ENCODE measurements at regions not wholly inside any gene's neighbourhood (a gene's known extent, or its start where the extent isn't known, plus 50 kb on each side); places are given as distances from the start of the nearest gene placed in this dataset.

- H3K4me1 ChIP-seq (ENCODE audit: control extremely low read depth in 1 of 4, control insufficient read depth in 4 of 4, insufficient read depth in 4 of 4, low read length in 3 of 4): peaks cover 0 to 16% (median 3%) of the 10 kb centered on the region in 4 experiments
- H3K36me3 ChIP-seq (ENCODE audit: control insufficient read depth in 4 of 4, insufficient read depth in 4 of 4, low read length in 3 of 4): no peaks in the 10 kb centered on the region
- H3K27me3 ChIP-seq (replicated peaks in 2 of 5; ENCODE audit: control insufficient read depth in 4 of 5, insufficient read depth in 5 of 5, low read length in 4 of 5): no peaks in the 10 kb centered on the region
- DNase-seq: no peak
- ChIA-PET POLR2A (no interaction called here), CTCF (no interaction called here)
- no peak overlapping the region for H3K27ac ChIP-seq (ENCODE audit: insufficient read depth in 1 of 2, low read depth in 1 of 2, low read length in 2 of 2, poor library complexity in 1 of 2, severe bottlenecking in 2 of 2)
- 81% methylated on average over 3 of the region's 3 CpGs for WGBS (ENCODE audit: insufficient coverage)
- no peak overlapping the region for H3K4me3 ChIP-seq (ENCODE audit: control insufficient read depth in 1 of 7, extremely low read depth in 1 of 7, insufficient read depth in 4 of 7, low read depth in 2 of 7, low read length in 6 of 7)
- H3K9me3 ChIP-seq (ENCODE audit: control extremely low read depth in 1 of 5, control insufficient read depth in 4 of 5, insufficient read depth in 2 of 5, low read depth in 1 of 5, low read length in 4 of 5): peaks cover 0 to 11% (median 2%) of the 10 kb centered on the region in 5 experiments
Observed at GRCh38 chr5:68528821-68529273, 313.3 kb downstream of the PIK3R1 start.

DNA sequence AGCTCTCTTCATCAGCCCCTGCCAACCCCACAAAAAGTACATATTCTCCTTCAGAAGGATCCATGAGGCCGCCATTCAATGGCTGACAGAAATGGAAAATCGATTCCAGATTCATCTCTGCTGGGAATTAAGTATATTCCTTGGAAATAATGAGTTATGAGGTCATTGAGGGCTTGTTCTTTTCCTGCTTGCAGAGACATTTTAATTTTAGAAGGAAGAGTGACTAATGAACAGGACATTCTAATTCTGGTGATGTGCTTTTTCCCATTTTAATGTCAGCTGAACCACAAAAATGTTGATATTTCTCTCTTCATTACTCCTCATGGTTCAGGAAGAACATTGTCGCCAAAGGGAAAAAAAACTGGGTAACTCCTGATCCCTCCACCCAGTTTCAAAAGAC lies 314.0 kb downstream of the PIK3R1 start:
- ChIA-PET CTCF (no interaction called here), POLR2A (no interaction called here)
- H3K4me1 ChIP-seq (ENCODE audit: control extremely low read depth in 1 of 4, control insufficient read depth in 4 of 4, insufficient read depth in 4 of 4, low read length in 3 of 4): peaks cover 0 to 19% (median 3%) of the 10 kb centered on the region in 4 experiments
- H3K4me3 ChIP-seq (ENCODE audit: control insufficient read depth in 1 of 7, extremely low read depth in 1 of 7, insufficient read depth in 4 of 7, low read depth in 2 of 7, low read length in 6 of 7): no peak overlapping the region
- no peaks in the 10 kb centered on the region for H3K27me3 ChIP-seq (replicated peaks in 2 of 5; ENCODE audit: control insufficient read depth in 4 of 5, insufficient read depth in 5 of 5, low read length in 4 of 5)
- 100% methylated on average over 1 of the region's 3 CpGs for WGBS (ENCODE audit: insufficient coverage)
- H3K27ac ChIP-seq (ENCODE audit: insufficient read depth in 1 of 2, low read depth in 1 of 2, low read length in 2 of 2, poor library complexity in 1 of 2, severe bottlenecking in 2 of 2): no peak overlapping the region
- peaks cover 0 to 11% (median 2%) of the 10 kb centered on the region in 5 experiments for H3K9me3 ChIP-seq (ENCODE audit: control extremely low read depth in 1 of 5, control insufficient read depth in 4 of 5, insufficient read depth in 2 of 5, low read depth in 1 of 5, low read length in 4 of 5)
- DNase-seq: no peak
- H3K36me3 ChIP-seq (ENCODE audit: control insufficient read depth in 4 of 4, insufficient read depth in 4 of 4, low read length in 3 of 4): no peaks in the 10 kb centered on the region

- POLR2A ChIA-PET: no interaction called here
- CTCF ChIA-PET: no interaction called here
- Histone ChIP-seq H3K27me3 (replicated peaks in 2 of 5; ENCODE audit: control insufficient read depth in 4 of 5, insufficient read depth in 5 of 5, low read length in 4 of 5) (no peaks in the 10 kb centered on the region), H3K4me1 (ENCODE audit: control extremely low read depth in 1 of 4, control insufficient read depth in 4 of 4, insufficient read depth in 4 of 4, low read length in 3 of 4) (peaks cover 0 to 19% (median 3%) of the 10 kb centered on the region in 4 experiments), H3K36me3 (ENCODE audit: control insufficient read depth in 4 of 4, insufficient read depth in 4 of 4, low read length in 3 of 4) (no peaks in the 10 kb centered on the region), H3K9me3 (ENCODE audit: control extremely low read depth in 1 of 5, control insufficient read depth in 4 of 5, insufficient read depth in 2 of 5, low read depth in 1 of 5, low read length in 4 of 5) (peaks cover 0 to 8% (median 0%) of the 10 kb centered on the region in 5 experiments), H3K4me3 (ENCODE audit: control insufficient read depth in 1 of 7, extremely low read depth in 1 of 7, insufficient read depth in 4 of 7, low read depth in 2 of 7, low read length in 6 of 7) (no peak overlapping the region), H3K27ac (ENCODE audit: insufficient read depth in 1 of 2, low read depth in 1 of 2, low read length in 2 of 2, poor library complexity in 1 of 2, severe bottlenecking in 2 of 2) (no peak overlapping the region)
- no peak for DNase-seq
- WGBS (ENCODE audit: insufficient coverage): 89% methylated on average over 3 of the region's 4 CpGs
Observed at GRCh38 chr5:68531970-68532369, 316.4 kb downstream of the PIK3R1 start.

- ChIA-PET CTCF (no interaction called here), POLR2A (no interaction called here)
- 32% methylated on average over 2 of the region's 2 CpGs for WGBS (ENCODE audit: insufficient coverage)
- peaks cover 0 to 2% (median 0%) of the 10 kb centered on the region in 5 experiments for H3K9me3 ChIP-seq (ENCODE audit: control extremely low read depth in 1 of 5, control insufficient read depth in 4 of 5, insufficient read depth in 2 of 5, low read depth in 1 of 5, low read length in 4 of 5)
- no peak overlapping the region for H3K4me3 ChIP-seq (ENCODE audit: control insufficient read depth in 1 of 7, extremely low read depth in 1 of 7, insufficient read depth in 4 of 7, low read depth in 2 of 7, low read length in 6 of 7)
- no peak overlapping the region for H3K27ac ChIP-seq (ENCODE audit: insufficient read depth in 1 of 2, low read depth in 1 of 2, low read length in 2 of 2, poor library complexity in 1 of 2, severe bottlenecking in 2 of 2)
- DNase-seq: peak in 1 of 3 donors; percentile 6
- no peaks in the 10 kb centered on the region for H3K36me3 ChIP-seq (ENCODE audit: control insufficient read depth in 4 of 4, insufficient read depth in 4 of 4, low read length in 3 of 4)
- peaks cover 0 to 19% (median 3%) of the 10 kb centered on the region in 4 experiments for H3K4me1 ChIP-seq (ENCODE audit: control extremely low read depth in 1 of 4, control insufficient read depth in 4 of 4, insufficient read depth in 4 of 4, low read length in 3 of 4)
- no peaks in the 10 kb centered on the region for H3K27me3 ChIP-seq (replicated peaks in 2 of 5; ENCODE audit: control insufficient read depth in 4 of 5, insufficient read depth in 5 of 5, low read length in 4 of 5)
Observed at GRCh38 chr5:68533051-68533450, 317.5 kb downstream of the PIK3R1 start.

- CTCF ChIA-PET: no interaction called here
- WGBS (ENCODE audit: insufficient coverage): 7% methylated on average over 2 of the region's 5 CpGs
- H3K27ac ChIP-seq (ENCODE audit: insufficient read depth in 1 of 2, low read depth in 1 of 2, low read length in 2 of 2, poor library complexity in 1 of 2, severe bottlenecking in 2 of 2): no peak overlapping the region
- no peaks in the 10 kb centered on the region for H3K36me3 ChIP-seq (ENCODE audit: control insufficient read depth in 4 of 4, insufficient read depth in 4 of 4, low read length in 3 of 4)
- peaks cover 0 to 19% (median 3%) of the 10 kb centered on the region in 4 experiments for H3K4me1 ChIP-seq (ENCODE audit: control extremely low read depth in 1 of 4, control insufficient read depth in 4 of 4, insufficient read depth in 4 of 4, low read length in 3 of 4)
- DNase-seq: no peak
- H3K27me3 ChIP-seq (replicated peaks in 2 of 5; ENCODE audit: control insufficient read depth in 4 of 5, insufficient read depth in 5 of 5, low read length in 4 of 5): no peaks in the 10 kb centered on the region
- POLR2A ChIA-PET: no interaction called here
- no peak overlapping the region for H3K4me3 ChIP-seq (ENCODE audit: control insufficient read depth in 1 of 7, extremely low read depth in 1 of 7, insufficient read depth in 4 of 7, low read depth in 2 of 7, low read length in 6 of 7)
- H3K9me3 ChIP-seq (ENCODE audit: control extremely low read depth in 1 of 5, control insufficient read depth in 4 of 5, insufficient read depth in 2 of 5, low read depth in 1 of 5, low read length in 4 of 5): no peaks in the 10 kb centered on the region
Observed at GRCh38 chr5:68533571-68534084, 318.1 kb downstream of the PIK3R1 start.

GRCh38 chr5:68534131-68534940 lies 318.8 kb downstream of the PIK3R1 start:
- Histone ChIP-seq H3K4me1 (ENCODE audit: control extremely low read depth in 1 of 4, control insufficient read depth in 4 of 4, insufficient read depth in 4 of 4, low read length in 3 of 4) (peaks cover 0 to 19% (median 3%) of the 10 kb centered on the region in 4 experiments), H3K27me3 (replicated peaks in 2 of 5; ENCODE audit: control insufficient read depth in 4 of 5, insufficient read depth in 5 of 5, low read length in 4 of 5) (no peaks in the 10 kb centered on the region), H3K36me3 (ENCODE audit: control insufficient read depth in 4 of 4, insufficient read depth in 4 of 4, low read length in 3 of 4) (no peaks in the 10 kb centered on the region), H3K4me3 (ENCODE audit: control insufficient read depth in 1 of 7, extremely low read depth in 1 of 7, insufficient read depth in 4 of 7, low read depth in 2 of 7, low read length in 6 of 7) (no peak overlapping the region), H3K27ac (ENCODE audit: insufficient read depth in 1 of 2, low read depth in 1 of 2, low read length in 2 of 2, poor library complexity in 1 of 2, severe bottlenecking in 2 of 2) (no peak overlapping the region), H3K9me3 (ENCODE audit: control extremely low read depth in 1 of 5, control insufficient read depth in 4 of 5, insufficient read depth in 2 of 5, low read depth in 1 of 5, low read length in 4 of 5) (no peaks in the 10 kb centered on the region)
- 97% methylated on average over 10 of the region's 12 CpGs for WGBS (ENCODE audit: insufficient coverage)
- ChIA-PET CTCF (no interaction called here), POLR2A (no interaction called here)
- no peak for DNase-seq

DNA sequence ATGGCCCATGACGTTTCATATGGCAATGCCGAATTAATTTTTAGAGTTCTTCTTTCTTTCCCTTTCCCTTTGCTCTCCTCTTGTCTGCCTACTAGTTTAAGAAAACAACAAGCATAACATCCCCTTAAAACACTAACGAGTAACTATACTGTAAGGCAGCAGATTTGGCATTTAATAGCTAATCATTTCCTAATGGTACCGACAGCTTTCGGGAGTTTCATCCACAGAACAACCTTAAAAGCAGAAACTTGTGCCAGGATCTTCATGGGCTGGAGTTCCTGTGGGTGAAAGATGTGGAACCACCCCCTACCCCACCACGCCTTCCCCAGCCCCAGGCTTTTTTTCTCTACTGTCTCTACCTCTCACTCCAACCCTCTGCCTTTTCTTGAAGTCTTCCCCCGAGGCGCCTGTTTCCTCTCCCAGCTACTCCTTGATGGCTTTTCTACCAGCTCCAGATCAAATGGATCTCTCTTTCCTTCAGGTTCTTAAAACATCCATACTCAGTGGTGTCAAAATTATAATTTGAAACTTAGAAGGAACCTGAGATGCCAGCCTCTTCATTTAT lies 319.5 kb downstream of the PIK3R1 start:
- ChIA-PET CTCF (no interaction called here), POLR2A (no interaction called here)
- no peaks in the 10 kb centered on the region for H3K27me3 ChIP-seq (replicated peaks in 2 of 5; ENCODE audit: control insufficient read depth in 4 of 5, insufficient read depth in 5 of 5, low read length in 4 of 5)
- H3K9me3 ChIP-seq (ENCODE audit: control extremely low read depth in 1 of 5, control insufficient read depth in 4 of 5, insufficient read depth in 2 of 5, low read depth in 1 of 5, low read length in 4 of 5): no peaks in the 10 kb centered on the region
- H3K27ac ChIP-seq (ENCODE audit: insufficient read depth in 1 of 2, low read depth in 1 of 2, low read length in 2 of 2, poor library complexity in 1 of 2, severe bottlenecking in 2 of 2): no peak overlapping the region
- no peak overlapping the region for H3K4me3 ChIP-seq (ENCODE audit: control insufficient read depth in 1 of 7, extremely low read depth in 1 of 7, insufficient read depth in 4 of 7, low read depth in 2 of 7, low read length in 6 of 7)
- 98% methylated on average over 6 of the region's 8 CpGs for WGBS (ENCODE audit: insufficient coverage)
- peaks cover 0 to 23% (median 3%) of the 10 kb centered on the region in 4 experiments for H3K4me1 ChIP-seq (ENCODE audit: control extremely low read depth in 1 of 4, control insufficient read depth in 4 of 4, insufficient read depth in 4 of 4, low read length in 3 of 4)
- no peaks in the 10 kb centered on the region for H3K36me3 ChIP-seq (ENCODE audit: control insufficient read depth in 4 of 4, insufficient read depth in 4 of 4, low read length in 3 of 4)
- DNase-seq: no peak

Data from common myeloid progenitor, CD34-positive (primary cell).